ENCODE measurements at regions not wholly inside any gene's neighbourhood (a gene's known extent, or its start where the extent isn't known, plus 50 kb on each side); places are given as distances from the start of the nearest gene placed in this dataset.

- DNase-seq (ENCODE audit: low read depth in 1 of 2, low spot score in 1 of 2), result no peak
- no peak for TF ChIP-seq POLR2AphosphoS5 (IDR thresholded peaks at IDR 0.05; ENCODE audit: low read depth)
- no peak for TF ChIP-seq SPI1 (IDR thresholded peaks at IDR 0.05; ENCODE audit: borderline replicate concordance, low read depth)
- TF ChIP-seq GABPA (IDR thresholded peaks at IDR 0.05; ENCODE audit: low read depth), result no peak
- TF ChIP-seq, protein P1, sequence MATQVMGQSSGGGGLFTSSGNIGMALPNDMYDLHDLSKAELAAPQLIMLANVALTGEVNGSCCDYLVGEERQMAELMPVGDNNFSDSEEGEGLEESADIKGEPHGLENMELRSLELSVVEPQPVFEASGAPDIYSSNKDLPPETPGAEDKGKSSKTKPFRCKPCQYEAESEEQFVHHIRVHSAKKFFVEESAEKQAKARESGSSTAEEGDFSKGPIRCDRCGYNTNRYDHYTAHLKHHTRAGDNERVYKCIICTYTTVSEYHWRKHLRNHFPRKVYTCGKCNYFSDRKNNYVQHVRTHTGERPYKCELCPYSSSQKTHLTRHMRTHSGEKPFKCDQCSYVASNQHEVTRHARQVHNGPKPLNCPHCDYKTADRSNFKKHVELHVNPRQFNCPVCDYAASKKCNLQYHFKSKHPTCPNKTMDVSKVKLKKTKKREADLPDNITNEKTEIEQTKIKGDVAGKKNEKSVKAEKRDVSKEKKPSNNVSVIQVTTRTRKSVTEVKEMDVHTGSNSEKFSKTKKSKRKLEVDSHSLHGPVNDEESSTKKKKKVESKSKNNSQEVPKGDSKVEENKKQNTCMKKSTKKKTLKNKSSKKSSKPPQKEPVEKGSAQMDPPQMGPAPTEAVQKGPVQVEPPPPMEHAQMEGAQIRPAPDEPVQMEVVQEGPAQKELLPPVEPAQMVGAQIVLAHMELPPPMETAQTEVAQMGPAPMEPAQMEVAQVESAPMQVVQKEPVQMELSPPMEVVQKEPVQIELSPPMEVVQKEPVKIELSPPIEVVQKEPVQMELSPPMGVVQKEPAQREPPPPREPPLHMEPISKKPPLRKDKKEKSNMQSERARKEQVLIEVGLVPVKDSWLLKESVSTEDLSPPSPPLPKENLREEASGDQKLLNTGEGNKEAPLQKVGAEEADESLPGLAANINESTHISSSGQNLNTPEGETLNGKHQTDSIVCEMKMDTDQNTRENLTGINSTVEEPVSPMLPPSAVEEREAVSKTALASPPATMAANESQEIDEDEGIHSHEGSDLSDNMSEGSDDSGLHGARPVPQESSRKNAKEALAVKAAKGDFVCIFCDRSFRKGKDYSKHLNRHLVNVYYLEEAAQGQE (IDR thresholded peaks at IDR 0.05; ENCODE audit: insufficient replicate concordance, low read depth), result no peak
- TF ChIP-seq, protein P2, sequence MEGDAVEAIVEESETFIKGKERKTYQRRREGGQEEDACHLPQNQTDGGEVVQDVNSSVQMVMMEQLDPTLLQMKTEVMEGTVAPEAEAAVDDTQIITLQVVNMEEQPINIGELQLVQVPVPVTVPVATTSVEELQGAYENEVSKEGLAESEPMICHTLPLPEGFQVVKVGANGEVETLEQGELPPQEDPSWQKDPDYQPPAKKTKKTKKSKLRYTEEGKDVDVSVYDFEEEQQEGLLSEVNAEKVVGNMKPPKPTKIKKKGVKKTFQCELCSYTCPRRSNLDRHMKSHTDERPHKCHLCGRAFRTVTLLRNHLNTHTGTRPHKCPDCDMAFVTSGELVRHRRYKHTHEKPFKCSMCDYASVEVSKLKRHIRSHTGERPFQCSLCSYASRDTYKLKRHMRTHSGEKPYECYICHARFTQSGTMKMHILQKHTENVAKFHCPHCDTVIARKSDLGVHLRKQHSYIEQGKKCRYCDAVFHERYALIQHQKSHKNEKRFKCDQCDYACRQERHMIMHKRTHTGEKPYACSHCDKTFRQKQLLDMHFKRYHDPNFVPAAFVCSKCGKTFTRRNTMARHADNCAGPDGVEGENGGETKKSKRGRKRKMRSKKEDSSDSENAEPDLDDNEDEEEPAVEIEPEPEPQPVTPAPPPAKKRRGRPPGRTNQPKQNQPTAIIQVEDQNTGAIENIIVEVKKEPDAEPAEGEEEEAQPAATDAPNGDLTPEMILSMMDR (IDR thresholded peaks at IDR 0.05; ENCODE audit: insufficient read depth, low read length), result no peak
- Histone ChIP-seq H3K27ac (replicated peaks) (no peak overlapping the region), H3K27me3 (ENCODE audit: insufficient read depth, poor library complexity, severe bottlenecking) (no peaks in the 10 kb centered on the region), H3K4me3 (replicated peaks; ENCODE audit: insufficient read depth, low read length) (no peak overlapping the region)
Measured at GRCh38 chr3:182501856-182502255, 291.4 kb upstream of the ATP11B start.

DNA sequence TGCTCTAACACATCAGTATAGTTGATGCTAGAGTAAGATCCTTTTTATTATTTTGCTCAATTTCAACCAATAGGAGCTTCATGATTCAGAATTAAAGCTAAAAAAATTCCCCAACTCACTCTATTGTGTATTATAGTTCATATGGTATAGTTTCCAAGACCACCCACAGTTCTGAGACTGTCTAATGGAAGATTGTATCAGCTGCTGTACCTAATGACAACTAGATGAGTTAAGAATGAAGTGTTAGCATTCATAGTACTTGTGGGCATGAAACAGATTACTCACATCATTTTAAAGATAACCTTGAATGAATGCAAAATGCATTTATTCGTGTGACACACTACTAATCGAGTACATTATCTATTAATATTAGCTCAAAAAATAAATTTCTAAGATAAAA, 289.9 kb upstream of the ATP11B start:
- Histone ChIP-seq H3K27me3 (ENCODE audit: insufficient read depth, poor library complexity, severe bottlenecking) (peaks cover 2% of the 10 kb centered on the region), H3K4me3 (replicated peaks; ENCODE audit: insufficient read depth, low read length) (no peak overlapping the region), H3K27ac (replicated peaks) (no peak overlapping the region)
- no peak for DNase-seq (ENCODE audit: low read depth in 1 of 2, low spot score in 1 of 2)
- no peak for TF ChIP-seq GABPA (IDR thresholded peaks at IDR 0.05; ENCODE audit: low read depth)
- TF ChIP-seq, protein P2 (IDR thresholded peaks at IDR 0.05; ENCODE audit: insufficient read depth, low read length), result no peak
- TF ChIP-seq, protein P1 (IDR thresholded peaks at IDR 0.05; ENCODE audit: insufficient replicate concordance, low read depth), result no peak

GRCh38 chr3:182508919-182509711, 284.2 kb upstream of the ATP11B start:
- peaks cover 2% of the 10 kb centered on the region for H3K27me3 ChIP-seq (ENCODE audit: insufficient read depth, poor library complexity, severe bottlenecking)
- no peak overlapping the region for H3K27ac ChIP-seq (replicated peaks)
- DNase-seq (ENCODE audit: low read depth in 1 of 2, low spot score in 1 of 2), result no peak
- H3K4me3 ChIP-seq (replicated peaks; ENCODE audit: insufficient read depth, low read length), result no peak overlapping the region
- TF ChIP-seq SPI1 (IDR thresholded peaks at IDR 0.05; ENCODE audit: borderline replicate concordance, low read depth) (no peak), POLR2AphosphoS5 (IDR thresholded peaks at IDR 0.05; ENCODE audit: low read depth) (no peak), GABPA (IDR thresholded peaks at IDR 0.05; ENCODE audit: low read depth) (no peak)
- TF ChIP-seq, protein P2 (IDR thresholded peaks at IDR 0.05; ENCODE audit: insufficient read depth, low read length), result no peak
- TF ChIP-seq, protein P1 (IDR thresholded peaks at IDR 0.05; ENCODE audit: insufficient replicate concordance, low read depth), result no peak

Measured in HL-60 (cell line).